Tibial nerve (tissue), 4 donors: ENCODE measurements at regions not wholly inside any gene's neighbourhood (a gene's known extent, or its start where the extent isn't known, plus 50 kb on each side); places are given as distances from the start of the nearest gene placed in this dataset.

Experiments
- CTCF ChIP-seq, 5 experiments: fragments of 200-600 bp in 3 of 5; fragments of 450-650 bp in 2 of 5; sonication (generic) in 3 of 5; IDR thresholded peaks; one replicate each; pipeline ENCODE4 v1.5.1; 2016 to 2019; ENCODE audit warnings: antibody characterized with exemption in 5 of 5, mild to moderate bottlenecking in 3 of 5, moderate library complexity in 2 of 5
- EP300 ChIP-seq, 2 donors: sonication (generic); formaldehyde crosslinking; IDR thresholded peaks; one replicate each; pipeline ENCODE4 v1.6.1; 2017; ENCODE audit warnings: antibody characterized with exemption in 2 of 2, mild to moderate bottlenecking in 1 of 2
- POLR2A ChIP-seq, 2 donors: fragments of 450-650 bp; IDR thresholded peaks; one replicate each; pipeline ENCODE4 v1.6.1; 2017; ENCODE audit warnings: antibody characterized with exemption in 2 of 2, mild to moderate bottlenecking in 2 of 2, moderate library complexity in 2 of 2

GRCh38 chr7:85413718-85414117 is 226.9 kb upstream of the SEMA3D start:
- TF ChIP-seq CTCF (IDR thresholded peaks at IDR 0.05) (no peak), POLR2A (IDR thresholded peaks at IDR 0.05) (no peak), EP300 (IDR thresholded peaks at IDR 0.05) (no peak)
